Thyroid gland (tissue), 4 donors: ENCODE measurements at regions not wholly inside any gene's neighbourhood (a gene's known extent, or its start where the extent isn't known, plus 50 kb on each side); places are given as distances from the start of the nearest gene placed in this dataset.

ENCODE experiments used
- CTCF ChIP-seq, 6 experiments: fragments of 200-600 bp in 3 of 6; fragments of 450-650 bp in 3 of 6; sonication (generic) in 3 of 6; IDR thresholded peaks; one replicate each; pipeline ENCODE4 v1.5.1; 2016 to 2019; ENCODE audit warnings: antibody characterized with exemption in 6 of 6, mild to moderate bottlenecking in 2 of 6, inconsistent platforms in 1 of 6, moderate library complexity in 1 of 6
- POLR2A ChIP-seq, 2 donors: fragments of 450-650 bp; IDR thresholded peaks; one replicate each; pipeline ENCODE4 v1.6.1; 2017; ENCODE audit warnings: antibody characterized with exemption in 2 of 2, mild to moderate bottlenecking in 2 of 2, moderate library complexity in 1 of 2

- TF ChIP-seq POLR2A (IDR thresholded peaks at IDR 0.05): no peak
- no peak for TF ChIP-seq CTCF (IDR thresholded peaks at IDR 0.05)
Measured at GRCh38 chr1:38622197-38622596, 237.4 kb downstream of the RRAGC start.
